ENCODE measurements at regions not wholly inside any gene's neighbourhood (a gene's known extent, or its start where the extent isn't known, plus 50 kb on each side); places are given as distances from the start of the nearest gene placed in this dataset.

GRCh38 chr1:209444961-209445360 is 138.6 kb upstream of the CAMK1G start:
- TF ChIP-seq CTCF (IDR thresholded peaks at IDR 0.05), result no peak
- TF ChIP-seq EP300 (IDR thresholded peaks at IDR 0.05), result no peak
